Breast epithelium (tissue), 3 donors: ENCODE measurements at regions not wholly inside any gene's neighbourhood (a gene's known extent, or its start where the extent isn't known, plus 50 kb on each side); places are given as distances from the start of the nearest gene placed in this dataset.

Experiments
- CTCF ChIP-seq, 3 donors: fragments of 450-650 bp; IDR thresholded peaks; one replicate each; pipeline ENCODE4 v1.5.1; 2016 to 2017; ENCODE audit warnings: antibody characterized with exemption in 3 of 3, mild to moderate bottlenecking in 3 of 3, moderate library complexity in 3 of 3
- POLR2A ChIP-seq: fragments of 450-650 bp; IDR thresholded peaks from one replicate; pipeline ENCODE4 v1.6.1; 2016; ENCODE audit warnings: antibody characterized with exemption, mild to moderate bottlenecking, moderate library complexity

- no peak for TF ChIP-seq CTCF (IDR thresholded peaks at IDR 0.05)
- TF ChIP-seq POLR2A, result no peak
Observed at GRCh38 chr4:186445040-186445439, 110.3 kb downstream of the MTNR1A start.
